ENCODE measurements at regions not wholly inside any gene's neighbourhood (a gene's known extent, or its start where the extent isn't known, plus 50 kb on each side); places are given as distances from the start of the nearest gene placed in this dataset.

GRCh38 chr17:74032222-74032621 is 171.3 kb upstream of the RPL38 start:
- no peak for TF ChIP-seq POLR2A (IDR thresholded peaks at IDR 0.05)
- TF ChIP-seq CTCF (IDR thresholded peaks at IDR 0.05): no peak
- DNase-seq (no peak), ATAC-seq (no peak)
- intact Hi-C loops (cut with DNase I): no loop called here
- WGBS, 2 donors: 28 to 29% methylated on average over 6 to 7 of the region's 7 CpGs
- Histone ChIP-seq H3K9me3 (no peaks in the 10 kb centered on the region), H3K4me3 (no peak overlapping the region), H3K4me1 (no peaks in the 10 kb centered on the region), H3K27ac (no peak overlapping the region), H3K36me3 (replicated peaks in 1 of 2; ENCODE audit: insufficient read depth in 1 of 2, low read depth in 2 of 2) (no peaks in the 10 kb centered on the region), H3K27me3 (peaks cover 0 to 5% of the 10 kb centered on the region in 2 donors)

GRCh38 chr17:74037320-74037719 is 166.2 kb upstream of the RPL38 start:
- Histone ChIP-seq H3K4me3 (no peak overlapping the region), H3K4me1 (no peaks in the 10 kb centered on the region), H3K27ac (no peak overlapping the region), H3K9me3 (no peaks in the 10 kb centered on the region), H3K27me3 (peaks cover 0 to 3% of the 10 kb centered on the region in 2 donors), H3K36me3 (replicated peaks in 1 of 2; ENCODE audit: insufficient read depth in 1 of 2, low read depth in 2 of 2) (no peaks in the 10 kb centered on the region)
- no peak for TF ChIP-seq CTCF (IDR thresholded peaks at IDR 0.05)
- TF ChIP-seq POLR2A (IDR thresholded peaks at IDR 0.05): no peak
- WGBS, 2 donors: 25 to 29% methylated on average over 4 of the region's 4 CpGs
- no peak for ATAC-seq
- no peak for DNase-seq
- intact Hi-C loops (cut with DNase I): no loop called here

GRCh38 chr17:74040291-74040690 is 163.2 kb upstream of the RPL38 start:
- H3K4me3 ChIP-seq: no peak overlapping the region
- TF ChIP-seq CTCF (IDR thresholded peaks at IDR 0.05): no peak
- no peak for TF ChIP-seq POLR2A (IDR thresholded peaks at IDR 0.05)
- intact Hi-C loops (cut with DNase I): no loop called here
- peaks cover 0 to 3% of the 10 kb centered on the region in 2 donors for H3K27me3 ChIP-seq
- H3K36me3 ChIP-seq (replicated peaks in 1 of 2; ENCODE audit: insufficient read depth in 1 of 2, low read depth in 2 of 2): no peaks in the 10 kb centered on the region
- no peak overlapping the region for H3K27ac ChIP-seq
- DNase-seq (no peak), ATAC-seq (no peak)
- no peaks in the 10 kb centered on the region for H3K9me3 ChIP-seq
- H3K4me1 ChIP-seq: no peaks in the 10 kb centered on the region
- 74% methylated on average over 9 of the region's 9 CpGs; no CpG with 5 or more reads in 1 of the 2 donors for WGBS, 2 donors

- Histone ChIP-seq H3K36me3 (replicated peaks in 1 of 2; ENCODE audit: insufficient read depth in 1 of 2, low read depth in 2 of 2) (no peaks in the 10 kb centered on the region), H3K27me3 (peaks cover 0 to 3% of the 10 kb centered on the region in 2 donors), H3K4me3 (no peak overlapping the region), H3K27ac (no peak overlapping the region), H3K4me1 (no peaks in the 10 kb centered on the region), H3K9me3 (no peaks in the 10 kb centered on the region)
- intact Hi-C loops (cut with DNase I): no loop called here
- TF ChIP-seq POLR2A (IDR thresholded peaks at IDR 0.05) (no peak), CTCF (IDR thresholded peaks at IDR 0.05) (no peak)
- ATAC-seq: no peak
- DNase-seq: no peak
- 70 to 77% methylated on average over 10 to 12 of the region's 12 CpGs for WGBS, 2 donors
Observed at GRCh38 chr17:74040729-74041128, 162.7 kb upstream of the RPL38 start.

GRCh38 chr17:74041869-74042640 is 161.4 kb upstream of the RPL38 start:
- no peak overlapping the region for H3K27ac ChIP-seq
- H3K36me3 ChIP-seq (replicated peaks in 1 of 2; ENCODE audit: insufficient read depth in 1 of 2, low read depth in 2 of 2): no peaks in the 10 kb centered on the region
- intact Hi-C loops (cut with DNase I): no loop called here
- DNase-seq (no peak), ATAC-seq (no peak)
- H3K4me3 ChIP-seq: no peak overlapping the region
- peaks cover 0 to 3% of the 10 kb centered on the region in 2 donors for H3K27me3 ChIP-seq
- H3K4me1 ChIP-seq: no peaks in the 10 kb centered on the region
- WGBS, 2 donors: 71 to 74% methylated on average over 14 of the region's 14 CpGs
- H3K9me3 ChIP-seq: no peaks in the 10 kb centered on the region
- no peak for TF ChIP-seq POLR2A (IDR thresholded peaks at IDR 0.05)
- TF ChIP-seq CTCF (IDR thresholded peaks at IDR 0.05): no peak

Measured in body of pancreas (tissue), 4 donors.